Duodenal mucosa (tissue), 2 donors: ENCODE measurements at regions not wholly inside any gene's neighbourhood (a gene's known extent, or its start where the extent isn't known, plus 50 kb on each side); places are given as distances from the start of the nearest gene placed in this dataset.
"Not testable (repeated sequence)": the region's sequence is repeated elsewhere in the genome, so short reads cannot be mapped to it uniquely, and the experiment has no call there.

ENCODE experiments used
- H3K27ac ChIP-seq: one replicate; pipeline ENCODE4 v1.7.0; 2013; ENCODE audit warnings: low read depth, low read length
- H3K27me3 ChIP-seq, 2 donors: one replicate each; pipeline ENCODE4 v1.7.0; 2013; ENCODE audit warnings: low read length in 2 of 2, control low read depth in 1 of 2; ENCODE audit not compliant: insufficient read depth in 2 of 2, control insufficient read depth in 1 of 2
- H3K36me3 ChIP-seq, 2 donors: one replicate each; pipeline ENCODE4 v1.7.0; 2013; ENCODE audit warnings: low read length in 2 of 2, control low read depth in 1 of 2; ENCODE audit not compliant: insufficient read depth in 2 of 2, control insufficient read depth in 1 of 2
- H3K4me1 ChIP-seq, 2 donors: one replicate each; pipeline ENCODE4 v1.7.0; 2013; ENCODE audit warnings: low read length in 2 of 2, control low read depth in 1 of 2; ENCODE audit not compliant: insufficient read depth in 2 of 2, control insufficient read depth in 1 of 2
- H3K4me3 ChIP-seq, 2 donors: one replicate each; pipeline ENCODE4 v1.7.0; 2013; ENCODE audit warnings: low read length in 2 of 2, low read depth in 1 of 2
- H3K9ac ChIP-seq, 2 donors: one replicate each; pipeline ENCODE4 v1.7.0; 2013; ENCODE audit warnings: low read length in 2 of 2, low read depth in 1 of 2
- H3K9me3 ChIP-seq, 2 donors: one replicate each; pipeline ENCODE4 v1.7.0; 2013; ENCODE audit warnings: low read length in 2 of 2, control low read depth in 1 of 2; ENCODE audit not compliant: control insufficient read depth in 1 of 2

DNA sequence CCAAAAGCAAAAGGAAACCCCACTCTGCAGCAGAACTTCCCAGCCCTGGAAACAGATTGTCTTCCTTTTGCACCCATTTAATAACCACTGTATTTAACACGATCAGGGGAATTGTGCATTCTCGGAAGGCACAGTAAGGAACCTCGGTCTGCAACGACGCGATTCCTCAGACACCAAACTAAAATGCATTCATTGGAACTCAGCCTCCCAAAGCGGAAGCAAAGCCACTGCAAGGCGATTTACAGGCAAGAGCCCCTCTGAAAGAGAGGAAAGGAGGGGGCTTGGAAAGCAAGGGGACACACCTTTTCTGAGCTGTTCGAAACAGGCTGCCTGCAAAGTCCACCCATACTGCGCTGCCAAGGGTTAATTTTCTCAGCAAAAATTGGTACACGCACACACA, 297.7 kb downstream of the OMA1 start:
- no peaks in the 10 kb centered on the region for H3K9me3 ChIP-seq
- no peak overlapping the region for H3K27ac ChIP-seq
- no peaks in the 10 kb centered on the region for H3K4me1 ChIP-seq
- no peak overlapping the region for H3K9ac ChIP-seq
- peak overlapping the region in 1 of 2 donors; percentile 4 for H3K4me3 ChIP-seq
- peaks cover 18 to 20% of the 10 kb centered on the region in 2 donors for H3K27me3 ChIP-seq
- no peaks in the 10 kb centered on the region for H3K36me3 ChIP-seq

DNA sequence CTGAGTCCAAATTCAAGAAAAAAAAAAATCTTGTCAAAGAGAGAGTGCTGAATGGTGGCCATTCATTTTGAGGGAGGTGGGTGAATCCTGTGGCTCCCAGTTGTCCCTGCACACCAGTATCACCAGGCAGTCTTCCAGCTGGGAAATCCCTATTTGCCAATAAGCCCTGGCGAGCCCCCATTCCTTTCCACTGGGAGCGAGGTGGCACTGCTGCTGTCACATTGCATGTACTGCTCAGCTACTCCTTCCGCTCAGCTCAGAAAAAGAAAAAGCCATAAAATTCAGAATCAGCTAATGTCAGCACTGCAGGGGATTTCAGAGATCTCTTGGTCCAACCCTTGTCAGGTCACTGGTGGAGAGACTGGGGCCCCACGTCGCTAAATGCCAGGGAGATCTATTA, 298.5 kb downstream of the OMA1 start:
- Histone ChIP-seq H3K27ac (no peak overlapping the region), H3K4me3 (no peak overlapping the region), H3K9ac (no peak overlapping the region), H3K4me1 (no peaks in the 10 kb centered on the region), H3K9me3 (no peaks in the 10 kb centered on the region), H3K36me3 (no peaks in the 10 kb centered on the region), H3K27me3 (peaks cover 18 to 20% of the 10 kb centered on the region in 2 donors)

DNA sequence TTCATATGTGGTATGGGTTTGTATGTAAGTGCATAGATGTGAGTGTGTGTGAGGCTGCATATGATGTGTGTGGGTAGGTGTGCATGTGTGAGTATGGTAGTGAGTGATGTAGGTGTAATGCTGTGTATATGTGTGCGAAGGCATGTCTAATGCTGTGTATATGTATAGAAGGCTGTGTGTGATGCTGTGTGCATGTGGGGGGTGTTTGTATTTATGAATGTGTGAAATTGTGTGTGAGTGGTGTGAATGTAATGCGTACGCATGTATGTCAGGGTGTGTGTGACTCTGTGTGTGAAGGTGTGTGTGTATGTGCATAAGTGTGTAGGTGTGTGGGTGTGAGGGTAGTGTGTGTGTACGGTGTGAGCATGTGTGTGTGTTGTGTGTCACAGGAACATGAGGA, 300.0 kb downstream of the OMA1 start:
- H3K9me3 ChIP-seq, result no peaks in the 10 kb centered on the region
- no peaks in the 10 kb centered on the region for H3K36me3 ChIP-seq
- H3K4me3 ChIP-seq, result no peak overlapping the region
- peaks cover 18 to 20% of the 10 kb centered on the region in 2 donors for H3K27me3 ChIP-seq
- no peak overlapping the region for H3K9ac ChIP-seq
- no peak overlapping the region for H3K27ac ChIP-seq
- H3K4me1 ChIP-seq, result no peaks in the 10 kb centered on the region

DNA sequence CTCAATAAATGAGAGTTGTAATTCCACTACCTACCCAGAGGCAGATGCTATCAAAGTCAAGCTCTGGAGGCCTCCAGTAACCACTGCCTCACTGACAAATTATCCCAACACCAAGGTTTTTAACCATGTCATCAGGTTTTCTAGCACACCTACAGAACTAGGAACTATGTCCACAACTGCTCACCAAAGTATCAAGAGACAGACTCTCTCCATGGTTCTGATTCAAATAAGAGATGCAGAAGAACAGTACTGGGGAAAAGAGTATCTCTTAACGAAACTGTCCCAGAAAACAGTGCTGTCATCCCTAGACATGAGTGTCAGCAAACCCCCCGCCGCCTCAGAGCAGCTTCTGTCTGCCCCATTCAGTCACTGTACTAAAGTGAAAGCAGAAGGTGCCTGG, 301.7 kb downstream of the OMA1 start:
- Histone ChIP-seq H3K4me3 (no peak overlapping the region), H3K27me3 (peaks cover 18 to 20% of the 10 kb centered on the region in 2 donors), H3K36me3 (no peaks in the 10 kb centered on the region), H3K4me1 (no peaks in the 10 kb centered on the region), H3K9me3 (no peaks in the 10 kb centered on the region), H3K27ac (no peak overlapping the region), H3K9ac (no peak overlapping the region)

DNA sequence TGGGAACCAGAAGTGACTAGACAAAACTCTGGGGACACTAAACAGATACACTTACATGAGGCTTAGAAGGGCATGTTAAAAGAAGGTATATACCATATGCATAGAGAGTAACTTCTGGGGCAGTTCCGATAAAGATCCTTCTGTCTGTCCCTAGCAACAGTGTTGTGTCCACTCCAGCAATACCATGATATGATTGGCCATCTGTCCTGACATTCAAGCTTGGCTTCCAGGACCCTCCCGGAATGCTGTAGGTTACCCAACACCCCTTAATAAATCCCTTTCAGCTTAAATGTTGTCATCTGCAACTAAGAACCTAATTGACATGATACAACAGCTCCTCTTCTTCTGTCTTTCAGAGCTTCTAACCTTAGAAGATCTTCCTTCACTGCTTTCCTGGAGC, 307.7 kb downstream of the OMA1 start:
- H3K27me3 ChIP-seq, result no peaks in the 10 kb centered on the region
- no peaks in the 10 kb centered on the region for H3K36me3 ChIP-seq
- no peaks in the 10 kb centered on the region for H3K4me1 ChIP-seq
- no peak overlapping the region for H3K27ac ChIP-seq
- no peak overlapping the region for H3K4me3 ChIP-seq
- no peak overlapping the region for H3K9ac ChIP-seq
- no peaks in the 10 kb centered on the region for H3K9me3 ChIP-seq

DNA sequence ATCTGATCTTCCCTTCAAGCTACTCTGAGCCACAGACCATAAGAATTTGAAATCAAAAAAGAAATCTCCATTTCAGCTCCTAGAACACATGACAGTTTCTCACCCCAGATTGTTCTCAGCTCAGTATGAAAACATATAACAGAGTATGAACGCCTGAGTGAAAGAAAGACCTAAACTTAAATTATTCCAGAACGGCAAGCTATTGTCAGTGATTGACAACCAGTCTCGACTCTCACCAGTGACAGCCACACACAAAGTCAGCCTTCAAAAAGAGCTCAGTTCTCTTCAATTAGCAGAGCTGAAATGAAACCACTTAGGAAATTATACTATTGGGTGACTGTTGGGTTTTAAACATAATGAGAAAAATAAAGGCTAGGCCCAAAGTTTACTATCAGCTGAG, 312.8 kb downstream of the OMA1 start:
- H3K4me3 ChIP-seq, result no peak overlapping the region
- no peaks in the 10 kb centered on the region for H3K4me1 ChIP-seq
- no peak overlapping the region for H3K27ac ChIP-seq
- H3K9me3 ChIP-seq, result no peaks in the 10 kb centered on the region
- H3K36me3 ChIP-seq, result no peaks in the 10 kb centered on the region
- H3K9ac ChIP-seq, result no peak overlapping the region
- H3K27me3 ChIP-seq, result no peaks in the 10 kb centered on the region

DNA sequence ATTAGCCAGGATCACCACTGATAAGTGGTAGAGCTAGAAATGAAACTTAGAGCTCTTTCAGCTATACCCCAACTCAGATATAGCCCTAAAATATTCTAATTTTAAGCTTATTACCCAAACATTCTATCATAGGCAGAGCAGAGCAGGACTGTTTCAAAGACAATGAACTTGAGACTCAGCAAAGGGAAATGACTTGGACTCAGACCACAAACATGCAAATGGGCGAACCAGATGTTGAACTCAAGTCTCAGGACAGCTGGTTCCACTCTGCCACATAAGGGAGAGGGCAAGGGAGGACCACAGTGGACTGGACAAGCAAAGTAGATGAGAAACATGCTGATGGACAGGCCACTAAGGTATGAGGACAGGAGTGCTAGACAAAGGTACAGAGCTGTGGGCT, 315.3 kb downstream of the OMA1 start:
- Histone ChIP-seq H3K9ac (no peak overlapping the region), H3K36me3 (no peaks in the 10 kb centered on the region), H3K4me1 (no peaks in the 10 kb centered on the region), H3K9me3 (no peaks in the 10 kb centered on the region), H3K4me3 (no peak overlapping the region), H3K27ac (no peak overlapping the region), H3K27me3 (no peaks in the 10 kb centered on the region)

DNA sequence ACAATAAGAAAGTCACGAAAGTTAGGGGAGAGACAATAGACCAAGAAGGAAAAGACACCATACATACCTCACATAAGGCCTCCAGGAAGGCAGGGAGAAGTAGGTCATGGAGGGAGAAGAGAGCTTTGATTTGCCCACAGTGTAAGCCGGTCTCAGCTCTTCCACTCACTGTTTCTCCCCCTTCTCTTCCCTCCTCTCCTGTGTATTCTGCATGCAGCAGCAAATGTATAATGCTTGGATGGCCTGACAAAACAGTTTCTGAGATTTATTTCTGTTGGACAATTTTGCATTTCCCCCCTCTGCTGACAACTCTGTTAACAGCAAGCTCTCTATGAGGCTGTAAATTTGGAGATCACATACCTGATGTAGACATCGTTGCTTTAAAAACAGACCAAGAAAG, 318.9 kb downstream of the OMA1 start:
- Histone ChIP-seq H3K27me3 (no peaks in the 10 kb centered on the region), H3K36me3 (no peaks in the 10 kb centered on the region), H3K9ac (no peak overlapping the region), H3K4me3 (no peak overlapping the region), H3K4me1 (no peaks in the 10 kb centered on the region), H3K27ac (no peak overlapping the region), H3K9me3 (no peaks in the 10 kb centered on the region)

DNA sequence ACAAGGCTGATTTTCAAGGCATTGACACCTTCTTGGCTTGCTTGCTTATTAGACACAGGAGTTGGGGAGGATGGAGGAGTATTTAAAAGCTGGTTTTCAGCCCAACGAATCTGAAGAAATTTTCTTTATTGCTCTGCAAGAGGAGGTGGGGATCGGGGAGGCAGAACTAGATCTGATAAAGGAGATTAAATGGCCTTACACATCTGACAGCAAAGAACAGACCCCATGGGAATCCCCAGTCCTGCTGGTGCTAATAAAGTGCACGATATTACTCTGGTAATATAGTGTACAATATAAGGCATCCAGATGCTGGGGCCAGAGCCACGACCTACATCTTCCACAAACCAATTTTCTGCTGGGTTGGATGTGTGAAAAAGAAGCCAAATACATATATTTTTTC, 323.0 kb downstream of the OMA1 start:
- H3K36me3 ChIP-seq, result no peaks in the 10 kb centered on the region
- H3K4me3 ChIP-seq, result no peak overlapping the region
- no peaks in the 10 kb centered on the region for H3K4me1 ChIP-seq
- H3K9me3 ChIP-seq, result no peaks in the 10 kb centered on the region
- no peak overlapping the region for H3K27ac ChIP-seq
- no peak overlapping the region for H3K9ac ChIP-seq
- H3K27me3 ChIP-seq, result no peaks in the 10 kb centered on the region

DNA sequence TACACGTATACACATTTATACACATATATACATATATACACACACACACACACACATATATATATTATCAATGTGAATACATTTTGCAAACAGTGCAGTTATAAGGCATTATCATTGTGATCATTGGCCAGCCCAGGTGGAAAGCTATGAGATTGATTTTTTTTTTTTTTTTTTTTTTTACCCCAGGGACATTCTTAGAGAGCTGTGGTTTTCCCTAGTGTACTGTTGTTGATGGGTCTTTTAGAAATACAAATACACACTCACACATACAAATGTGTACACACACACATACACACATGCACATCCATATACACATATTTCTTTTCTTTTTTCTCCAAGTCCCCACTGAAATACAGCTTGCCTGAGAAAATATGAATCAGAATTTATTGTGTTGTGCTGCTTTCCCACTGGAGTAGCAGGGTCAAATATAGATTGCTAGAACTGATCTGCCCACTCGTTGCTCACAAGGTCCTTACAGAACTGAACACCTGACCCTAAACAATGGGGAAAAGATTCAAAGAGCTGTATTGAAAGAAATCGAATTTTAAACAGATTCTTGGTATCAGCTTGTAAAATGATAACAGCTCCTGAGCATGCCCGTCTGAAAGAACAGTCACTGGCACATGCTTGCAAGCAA, 325.6 kb downstream of the OMA1 start:
- Histone ChIP-seq H3K36me3 (no peaks in the 10 kb centered on the region), H3K27me3 (no peaks in the 10 kb centered on the region), H3K27ac (no peak overlapping the region), H3K4me1 (no peaks in the 10 kb centered on the region), H3K9me3 (no peaks in the 10 kb centered on the region), H3K4me3 (no peak overlapping the region), H3K9ac (no peak overlapping the region)

DNA sequence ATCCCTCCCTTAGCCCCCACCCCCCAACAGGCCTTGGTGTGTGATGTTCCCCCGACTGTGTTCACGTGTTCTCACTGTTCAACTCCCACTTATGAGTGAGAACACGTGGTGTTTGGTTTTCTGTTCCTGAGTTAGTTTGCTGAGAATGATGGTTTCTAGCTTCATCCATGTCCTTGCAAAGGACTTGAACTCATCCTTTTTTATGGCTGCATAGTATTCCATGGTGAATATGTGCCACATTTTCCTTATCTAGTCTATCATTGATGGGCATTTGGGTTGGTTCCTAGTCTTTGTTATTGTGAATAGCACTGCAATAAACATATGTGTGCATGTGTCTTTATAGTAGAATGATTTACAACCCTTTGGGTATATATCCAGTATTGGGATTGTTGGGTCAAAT, 330.4 kb downstream of the OMA1 start:
- not testable (repeated sequence) for H3K4me3 ChIP-seq, H3K27ac ChIP-seq, H3K9ac ChIP-seq, H3K4me1 ChIP-seq, H3K9me3 ChIP-seq, H3K27me3 ChIP-seq, H3K36me3 ChIP-seq
